ENCODE measurements at regions not wholly inside any gene's neighbourhood (a gene's known extent, or its start where the extent isn't known, plus 50 kb on each side); places are given as distances from the start of the nearest gene placed in this dataset.

- Mint-ChIP-seq H3K4me1 (ENCODE audit: low read depth) (no peaks in the 10 kb centered on the region), H3K36me3 (ENCODE audit: low read depth) (no peaks in the 10 kb centered on the region), H3K27ac (no peak overlapping the region), H3K4me3 (no peak overlapping the region), H3K27me3 (peaks cover 7% of the 10 kb centered on the region), H3K9me3 (peaks cover 8% of the 10 kb centered on the region)
- intact Hi-C loops (cut with micrococcal nuclease): no loop called here
- no peak for ATAC-seq
- ChIA-PET POLR2A (no interaction called here), CTCF (no interaction called here)
- DNase-seq: no peak
- no peak for TF ChIP-seq CTCF (IDR thresholded peaks at IDR 0.05)
Measured at GRCh38 chr1:171427852-171428471, 57.4 kb upstream of the PRRC2C start.

GRCh38 chr1:171429137-171429536 lies 56.2 kb upstream of the PRRC2C start:
- intact Hi-C loops (cut with micrococcal nuclease): no loop called here
- H3K27ac Mint-ChIP-seq: no peak overlapping the region
- DNase-seq (no peak), ATAC-seq (no peak)
- peaks cover 7% of the 10 kb centered on the region for H3K27me3 Mint-ChIP-seq
- ChIA-PET CTCF (no interaction called here), POLR2A (no interaction called here)
- H3K36me3 Mint-ChIP-seq (ENCODE audit: low read depth): no peaks in the 10 kb centered on the region
- no peak overlapping the region for H3K4me3 Mint-ChIP-seq
- peaks cover 8% of the 10 kb centered on the region for H3K9me3 Mint-ChIP-seq
- TF ChIP-seq CTCF (IDR thresholded peaks at IDR 0.05): no peak
- peaks cover 3% of the 10 kb centered on the region for H3K4me1 Mint-ChIP-seq (ENCODE audit: low read depth)

- DNase-seq (no peak), ATAC-seq (no peak)
- POLR2A ChIA-PET: no interaction called here
- Mint-ChIP-seq H3K36me3 (ENCODE audit: low read depth) (no peaks in the 10 kb centered on the region), H3K27ac (no peak overlapping the region), H3K9me3 (peaks cover 8% of the 10 kb centered on the region), H3K4me3 (no peak overlapping the region), H3K4me1 (ENCODE audit: low read depth) (peaks cover 14% of the 10 kb centered on the region), H3K27me3 (peaks cover 4% of the 10 kb centered on the region)
- intact Hi-C loops (cut with micrococcal nuclease): no loop called here
- no peak for TF ChIP-seq CTCF (IDR thresholded peaks at IDR 0.05)
- CTCF ChIA-PET: no interaction called here
Measured at GRCh38 chr1:171431994-171432393, 53.3 kb upstream of the PRRC2C start.

- CTCF ChIA-PET: no interaction called here
Measured at GRCh38 chr1:171432473-171432872, 52.9 kb upstream of the PRRC2C start.

GRCh38 chr1:171433451-171433850 lies 51.9 kb upstream of the PRRC2C start:
- ATAC-seq: no peak
- Mint-ChIP-seq H3K27me3 (peaks cover 4% of the 10 kb centered on the region), H3K4me3 (no peak overlapping the region), H3K4me1 (ENCODE audit: low read depth) (peaks cover 14% of the 10 kb centered on the region), H3K36me3 (ENCODE audit: low read depth) (no peaks in the 10 kb centered on the region), H3K9me3 (peaks cover 8% of the 10 kb centered on the region), H3K27ac (no peak overlapping the region)
- intact Hi-C loops (cut with micrococcal nuclease): no loop called here
- no peak for TF ChIP-seq CTCF (IDR thresholded peaks at IDR 0.05)
- DNase-seq: no peak
- ChIA-PET CTCF (no interaction called here), POLR2A (no interaction called here)

More at GRCh38 chr1:171432473-171432872, 52.9 kb upstream of the PRRC2C start:
- H3K9me3 Mint-ChIP-seq: peaks cover 8% of the 10 kb centered on the region
- POLR2A ChIA-PET: no interaction called here
- no peak overlapping the region for H3K4me3 Mint-ChIP-seq
- DNase-seq (no peak), ATAC-seq (no peak)
- peaks cover 4% of the 10 kb centered on the region for H3K27me3 Mint-ChIP-seq
- H3K4me1 Mint-ChIP-seq (ENCODE audit: low read depth): peaks cover 14% of the 10 kb centered on the region
- no peak for TF ChIP-seq CTCF (IDR thresholded peaks at IDR 0.05)
- intact Hi-C loops (cut with micrococcal nuclease): no loop called here
- no peak overlapping the region for H3K27ac Mint-ChIP-seq
- no peaks in the 10 kb centered on the region for H3K36me3 Mint-ChIP-seq (ENCODE audit: low read depth)
